Midbrain (tissue), 1 donor: ENCODE measurements at regions not wholly inside any gene's neighbourhood (a gene's known extent, or its start where the extent isn't known, plus 50 kb on each side); places are given as distances from the start of the nearest gene placed in this dataset.

Experiments
- DNase-seq: peaks from one replicate; lab custom pipeline; 2025; lab: John Stamatoyannopoulos, UW

DNA sequence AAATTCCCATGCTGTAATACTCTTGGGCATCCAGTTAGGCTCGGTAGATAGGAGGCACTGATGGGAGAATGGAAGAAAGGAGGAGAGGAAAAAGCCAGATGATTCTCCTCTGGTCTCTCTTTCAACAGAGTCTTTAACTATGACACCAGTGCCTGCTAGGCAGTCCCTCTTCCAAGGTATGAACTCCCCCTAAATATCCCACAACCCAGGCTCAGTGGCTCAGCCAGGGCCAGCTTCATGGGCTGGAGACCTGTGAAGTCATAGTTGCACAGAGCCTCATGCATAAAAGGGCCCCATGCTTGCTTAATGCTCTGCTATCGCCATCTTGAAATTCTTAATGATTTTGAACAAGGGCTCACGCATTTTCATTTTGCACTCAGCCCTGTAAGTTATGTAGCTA is 869.2 kb upstream of the GCFC2 start:
- no peak for DNase-seq

DNA sequence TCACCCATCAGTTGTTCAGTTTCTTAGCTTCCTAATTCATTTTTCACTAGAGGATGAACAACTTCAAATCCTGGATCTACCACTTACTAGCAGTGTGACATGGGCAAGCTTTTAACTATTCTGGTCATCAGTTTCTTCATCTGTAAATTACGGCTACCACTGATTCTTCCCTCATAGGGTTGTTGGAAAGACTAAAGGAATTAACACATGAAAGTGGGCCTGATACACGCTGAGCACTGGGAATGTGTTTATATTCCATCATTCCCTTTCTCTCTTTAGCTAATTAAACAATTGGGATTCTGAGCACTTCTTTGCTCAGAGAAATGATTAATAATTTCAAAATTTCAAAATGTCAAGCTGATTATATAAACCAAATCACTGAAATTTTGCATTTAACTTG is 862.3 kb upstream of the GCFC2 start:
- DNase-seq = no peak

DNA sequence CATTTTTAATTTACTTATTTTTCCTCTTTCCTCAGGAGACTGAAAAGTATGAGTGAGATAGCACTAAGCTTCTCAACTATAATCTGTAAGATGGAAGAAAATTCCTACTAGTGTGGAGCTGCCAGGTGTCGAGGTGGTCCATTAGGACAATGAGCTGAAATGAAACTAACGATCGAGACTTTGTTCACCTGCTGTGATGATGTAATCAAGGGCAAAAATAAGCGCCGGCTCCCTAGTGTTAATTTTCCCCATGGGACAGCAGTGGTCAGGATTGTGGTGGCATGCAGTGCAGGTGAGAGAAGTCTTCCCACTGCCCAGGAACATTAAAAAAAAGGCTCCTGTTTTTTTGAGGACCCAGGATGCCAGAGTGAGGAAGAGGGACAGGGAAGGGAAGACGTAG is 859.1 kb upstream of the GCFC2 start:
- DNase-seq = no peak

DNA sequence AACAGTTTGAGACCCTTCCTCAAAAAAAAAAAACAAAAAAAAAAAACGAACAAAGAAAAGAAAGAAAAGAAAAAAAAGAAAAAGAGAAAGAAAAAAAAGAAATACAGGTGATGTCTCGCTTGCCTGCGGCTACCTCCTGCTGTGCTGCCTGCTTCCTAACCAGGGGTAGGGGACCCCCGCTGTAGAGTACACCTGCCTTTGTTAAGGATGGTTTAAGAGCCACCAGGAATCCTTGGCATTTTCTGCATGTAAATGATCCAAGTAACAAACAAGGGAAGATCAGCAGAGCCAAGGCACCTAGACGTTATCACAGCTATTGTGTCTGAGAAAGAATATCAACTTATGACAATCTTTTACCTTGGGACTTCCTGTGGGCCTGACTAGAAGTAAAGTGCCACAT is 856.8 kb upstream of the GCFC2 start:
- DNase-seq = no peak

DNA sequence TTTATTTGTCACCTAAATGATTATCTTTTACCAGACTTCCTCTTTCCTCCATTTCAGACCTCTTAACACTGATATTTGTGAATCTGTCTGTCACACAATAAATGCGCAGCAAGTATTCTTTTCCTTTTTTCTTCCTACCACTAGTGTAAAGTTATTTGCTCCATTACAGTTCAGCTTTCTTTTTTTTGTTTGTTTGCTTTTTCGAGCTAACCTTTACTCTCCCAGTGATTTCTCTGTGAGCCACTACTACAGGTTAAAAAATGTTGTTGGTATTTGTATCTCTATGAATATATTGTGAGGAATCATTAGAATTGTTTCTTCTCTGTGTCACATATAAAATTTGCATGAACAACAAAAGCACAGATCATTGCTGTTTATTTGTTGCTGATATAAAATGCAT is 854.0 kb upstream of the GCFC2 start:
- DNase-seq = no peak

DNA sequence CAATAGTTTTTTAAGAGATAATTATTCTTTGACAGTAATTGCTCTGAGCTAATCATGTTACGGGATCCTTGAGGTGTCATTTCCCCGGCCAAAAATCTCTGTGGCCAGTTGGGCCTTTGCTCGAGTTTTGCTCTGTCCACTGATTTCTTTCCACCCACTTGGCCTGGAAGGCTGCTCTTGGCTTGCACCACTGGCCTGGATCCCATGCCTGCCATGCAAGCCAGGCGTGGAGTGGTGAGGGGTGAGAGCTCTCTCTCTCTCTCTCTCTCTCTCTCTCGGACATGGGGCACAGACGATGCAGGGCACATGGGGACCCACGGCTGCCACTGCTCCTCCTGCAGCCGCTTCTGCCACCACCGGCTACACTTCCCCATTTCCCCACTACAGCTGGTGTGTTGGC is 853.0 kb upstream of the GCFC2 start:
- peak; percentile 6 for DNase-seq

DNA sequence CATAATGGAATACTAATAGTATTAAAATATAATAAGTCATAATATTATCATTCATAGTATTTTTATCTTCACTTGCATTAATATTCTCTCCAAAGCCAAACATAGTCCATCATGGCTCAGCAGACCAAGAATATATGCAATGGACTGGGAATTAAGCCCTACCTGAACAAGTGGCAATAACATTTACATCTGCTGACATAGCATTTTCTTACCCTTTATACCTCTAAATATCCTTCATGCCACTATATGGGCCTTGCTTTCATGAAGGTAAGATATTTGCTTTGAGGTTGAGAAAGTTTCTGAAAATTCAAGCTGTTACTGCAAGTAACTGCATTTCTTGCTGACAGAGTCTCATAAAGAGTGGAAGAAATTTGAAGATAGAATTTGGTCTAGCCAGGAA is 847.4 kb upstream of the GCFC2 start:
- DNase-seq = no peak

DNA sequence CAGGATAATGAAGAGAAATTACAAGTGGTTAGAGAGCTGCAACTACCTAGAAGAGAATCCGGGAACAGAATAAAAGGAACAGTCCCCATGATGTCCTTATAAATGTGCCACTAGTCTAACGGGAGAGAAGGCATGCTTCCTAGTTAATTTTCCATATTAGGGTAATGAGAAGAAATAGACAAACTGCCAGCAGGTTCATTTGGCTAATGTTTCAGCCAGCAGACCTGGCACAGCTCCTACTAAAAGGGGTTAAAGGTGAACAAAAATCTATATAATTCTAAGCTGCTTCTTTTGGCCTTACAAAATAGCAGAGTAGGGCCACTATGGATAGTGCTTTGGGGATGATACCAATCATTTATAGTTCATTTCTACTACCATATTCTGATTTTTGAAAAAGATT is 845.3 kb upstream of the GCFC2 start:
- DNase-seq = no peak

DNA sequence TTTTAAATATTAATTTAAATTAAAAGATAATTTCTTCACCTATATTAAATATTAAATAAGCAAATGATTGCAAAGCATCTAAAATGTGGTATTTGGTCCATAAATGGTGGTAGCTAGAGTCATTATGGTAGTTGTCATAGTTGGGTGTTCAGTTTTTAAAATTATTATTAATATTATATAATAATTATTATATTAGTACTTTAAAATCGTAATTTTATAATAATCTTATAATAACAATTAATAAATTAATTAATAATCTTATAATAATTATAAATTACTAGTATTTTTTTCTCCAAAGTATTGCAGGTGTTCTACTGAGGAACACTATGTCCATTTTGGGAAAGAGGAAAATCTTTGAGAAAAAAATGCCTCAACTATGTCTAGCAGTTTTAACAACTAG is 835.5 kb upstream of the GCFC2 start:
- DNase-seq = no peak

DNA sequence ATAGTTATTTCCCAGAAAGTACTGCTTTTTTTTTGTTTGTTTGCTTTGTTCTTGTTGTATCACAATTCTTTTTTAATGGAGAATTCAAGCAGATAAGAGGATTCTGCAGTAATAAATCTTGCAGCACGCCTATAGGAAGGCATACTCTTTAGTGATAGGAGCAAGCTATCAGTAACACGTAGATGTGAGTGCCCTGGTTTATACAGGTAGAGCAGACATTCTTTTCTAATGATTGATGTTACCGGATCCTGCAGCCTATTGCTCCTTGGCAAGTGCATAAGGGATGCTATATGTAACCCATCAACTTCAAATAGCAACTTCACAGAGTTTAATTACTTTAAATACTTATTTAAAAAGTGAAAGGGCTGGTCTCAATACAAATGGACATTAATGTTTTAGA is 834.2 kb upstream of the GCFC2 start:
- DNase-seq = no peak

DNA sequence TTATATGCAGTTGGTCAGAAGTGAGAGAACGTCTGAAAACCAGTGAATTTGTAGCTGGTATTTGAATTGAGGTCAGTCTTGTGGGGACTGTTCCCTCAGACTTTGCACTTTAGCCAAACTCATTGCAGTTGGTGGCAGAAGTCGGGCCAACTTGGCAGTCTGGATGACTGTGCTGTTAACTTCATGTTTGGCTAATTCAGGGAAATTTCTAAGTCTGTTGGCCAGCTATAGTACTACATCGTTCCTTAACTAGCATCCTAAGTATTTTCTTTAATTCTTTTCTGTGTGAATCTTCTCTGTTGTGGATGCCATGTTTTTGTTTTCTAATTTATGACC is 806.8 kb upstream of the GCFC2 start:
- DNase-seq = no peak

DNA sequence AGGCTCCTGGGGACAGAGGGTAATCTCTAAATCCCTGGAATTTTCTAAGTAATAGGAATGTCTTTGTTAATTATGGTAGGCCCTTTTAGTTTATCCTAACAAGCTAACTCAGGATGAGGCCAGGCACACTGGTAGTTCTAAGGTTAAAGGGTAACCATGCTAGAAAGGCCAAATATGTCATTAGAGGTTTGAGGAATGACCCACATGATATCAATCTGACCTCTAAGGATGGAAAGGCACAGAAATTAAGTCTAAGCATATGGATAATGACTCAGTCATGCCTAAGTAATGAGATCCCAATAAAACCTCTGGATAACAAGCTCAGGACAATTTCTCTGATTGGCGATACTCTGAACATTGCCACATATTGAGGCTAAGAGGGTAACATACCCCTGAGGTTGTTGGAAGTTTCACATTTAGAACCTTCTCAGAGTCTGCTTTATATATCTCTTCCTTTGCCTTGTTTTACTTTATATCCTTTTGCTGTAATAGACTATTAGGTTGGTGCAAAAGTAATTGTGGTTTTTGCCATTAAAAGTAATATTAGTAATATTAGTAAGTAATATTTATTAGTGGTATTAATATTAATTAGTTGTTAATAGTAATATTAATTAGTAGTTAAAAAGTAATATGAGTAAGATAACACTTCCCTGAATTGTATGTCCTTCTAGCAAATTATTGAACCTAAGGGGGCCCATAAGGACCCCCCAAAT is 806.3 kb upstream of the GCFC2 start:
- no peak for DNase-seq

DNA sequence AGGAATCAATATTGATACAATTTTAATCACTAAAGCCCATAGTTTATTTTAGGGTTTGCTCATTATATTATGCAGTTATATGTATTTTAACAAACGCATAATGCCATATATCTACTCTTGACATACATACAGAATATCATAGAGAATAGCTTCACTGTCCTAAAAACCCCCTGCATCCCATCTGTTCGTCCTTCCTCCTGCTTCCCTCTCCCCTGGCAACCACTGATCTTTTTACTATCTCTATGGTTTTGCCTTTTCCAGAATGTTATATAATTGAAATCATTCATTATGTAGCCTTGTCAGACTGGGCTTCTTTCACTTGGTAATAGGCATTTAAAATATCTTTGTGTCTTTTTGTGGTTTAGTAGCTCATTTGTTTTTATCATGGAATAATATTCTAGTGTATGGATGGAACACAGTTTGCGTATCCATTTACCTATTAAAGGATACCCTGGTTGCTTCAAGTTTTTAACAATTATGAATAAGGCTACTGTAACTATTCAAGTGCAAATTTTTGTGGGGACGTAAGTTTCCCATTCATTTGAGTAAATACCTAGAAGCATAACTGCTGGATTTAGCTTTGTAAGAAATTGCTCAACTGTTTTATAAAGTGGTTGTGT is 801.6 kb upstream of the GCFC2 start:
- DNase-seq = no peak

DNA sequence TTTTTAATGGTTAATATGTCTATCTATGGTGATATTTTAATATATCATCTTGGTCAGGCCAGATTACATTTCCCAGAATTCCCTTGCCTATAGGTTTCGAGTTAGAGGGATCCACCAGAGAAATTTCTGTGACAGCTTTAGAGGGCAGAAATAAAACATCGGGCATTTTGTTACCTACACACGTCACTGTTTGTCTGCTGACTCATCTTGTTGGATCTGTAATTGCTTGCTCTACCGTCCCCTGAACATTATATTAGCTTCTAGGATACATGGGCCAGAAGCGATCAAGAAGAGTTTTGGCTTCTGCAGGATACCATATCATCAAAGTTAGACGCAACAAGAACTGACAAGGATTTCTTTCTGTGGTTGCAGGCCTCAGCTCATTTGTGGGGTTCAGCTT is 795.8 kb upstream of the GCFC2 start:
- DNase-seq = no peak

DNA sequence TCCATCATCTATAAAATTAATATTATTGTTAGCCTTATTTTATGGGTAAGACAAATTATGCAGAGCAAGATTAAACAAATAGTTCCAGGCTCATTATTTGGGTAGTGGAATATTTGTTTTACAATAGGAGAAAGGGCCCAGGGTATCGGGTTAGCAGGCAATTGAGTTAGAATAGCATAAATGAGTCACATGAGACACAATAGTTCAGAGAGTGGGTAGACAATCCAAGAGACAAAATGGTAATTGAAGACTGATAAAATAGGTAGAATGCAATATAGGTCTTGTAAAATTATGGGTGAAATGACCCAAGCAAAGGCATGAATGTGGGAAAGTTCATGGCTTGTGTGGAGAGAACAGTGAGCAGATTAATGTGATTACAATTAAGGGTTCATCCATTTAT is 790.9 kb upstream of the GCFC2 start:
- DNase-seq = no peak

DNA sequence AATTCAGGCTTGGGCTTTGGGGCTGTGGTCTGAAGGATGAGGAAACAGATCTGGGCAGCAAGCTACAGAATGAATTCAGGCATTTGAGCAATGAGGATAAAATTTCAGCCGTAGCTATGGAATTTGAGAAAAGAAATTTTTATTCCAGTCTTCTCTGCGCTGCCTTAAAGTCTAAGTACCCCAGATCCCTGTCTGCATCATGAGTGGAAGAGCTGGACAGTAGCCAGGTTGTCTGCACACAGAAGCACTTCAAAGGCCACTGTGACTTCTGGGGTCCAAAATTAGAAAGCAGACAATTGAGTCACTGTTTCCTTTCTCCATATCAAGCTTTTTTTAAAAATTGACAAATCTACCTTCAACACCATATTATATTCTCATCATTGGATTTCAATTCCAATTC is 787.6 kb upstream of the GCFC2 start:
- no peak for DNase-seq

DNA sequence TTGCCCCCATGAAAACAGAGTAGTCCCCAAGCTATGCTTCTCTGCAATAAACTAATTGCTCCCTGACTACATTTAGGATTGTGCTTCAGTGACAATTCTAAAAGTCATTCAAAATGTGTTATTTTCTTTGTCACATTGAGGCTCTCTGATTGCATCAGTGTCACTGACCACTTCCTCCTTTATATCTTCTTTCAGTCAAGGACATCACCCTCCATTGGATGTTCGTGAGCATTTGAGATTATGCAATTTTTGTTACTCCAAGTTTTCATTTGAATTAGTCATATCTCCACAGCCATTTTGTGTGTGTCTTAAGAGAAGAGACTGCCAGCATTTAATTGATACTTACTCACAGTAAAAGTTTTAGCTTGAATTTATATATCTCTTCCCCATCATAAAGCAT is 780.8 kb upstream of the GCFC2 start:
- no peak for DNase-seq

DNA sequence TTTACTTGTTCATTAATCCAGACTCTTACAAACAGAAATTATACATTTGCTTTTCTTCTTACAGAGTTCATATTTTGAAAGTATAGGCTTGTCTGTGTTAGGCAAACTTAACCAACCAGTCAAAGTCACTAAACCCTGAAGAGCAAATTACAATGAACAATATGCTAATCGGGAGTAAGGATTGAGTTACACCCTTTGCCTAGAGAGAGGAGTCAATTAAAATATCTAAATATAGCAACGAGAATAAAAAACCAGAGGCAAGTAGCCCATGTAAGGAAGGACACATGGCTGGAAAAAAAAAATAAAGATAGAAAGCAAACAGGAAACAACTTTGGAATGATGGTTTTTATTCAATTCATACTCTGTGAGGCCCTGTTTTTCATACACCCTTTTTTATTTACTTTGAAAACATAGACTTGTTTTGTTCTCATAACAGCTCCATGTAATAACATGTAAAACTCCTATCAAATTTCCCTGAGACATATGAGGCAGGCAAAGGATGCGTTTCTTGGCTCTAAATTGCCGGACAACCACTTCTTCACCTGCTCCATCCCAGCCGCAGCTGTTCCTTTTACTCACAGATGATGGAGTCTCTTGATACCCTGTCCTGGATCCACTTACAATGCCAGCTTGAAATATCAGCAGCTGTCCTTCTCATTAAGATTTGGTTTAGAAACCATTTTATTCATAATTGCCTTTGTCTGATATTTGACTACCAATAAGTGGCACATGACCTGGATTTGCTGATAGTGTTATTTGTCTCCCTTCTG is 767.7 kb upstream of the GCFC2 start:
- no peak for DNase-seq

DNA sequence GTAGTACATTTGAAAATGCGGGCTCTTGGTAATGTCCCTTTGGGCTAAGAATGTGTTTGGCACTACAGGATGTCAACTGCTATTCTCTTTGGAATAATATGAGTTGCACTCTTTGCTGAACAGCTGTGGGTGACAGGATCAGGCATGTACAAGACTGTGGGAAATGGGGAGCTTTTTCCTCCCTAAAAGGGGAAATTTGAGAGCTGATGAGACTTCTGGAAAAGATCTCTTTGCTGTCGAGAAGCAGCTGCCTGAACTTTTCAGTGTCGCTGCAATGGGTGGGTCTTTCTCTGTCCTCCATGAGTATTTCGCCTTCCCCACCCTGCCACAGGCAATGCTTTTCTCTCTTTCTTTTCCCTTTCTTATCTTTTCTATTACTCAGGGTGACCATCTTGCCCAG is 762.2 kb upstream of the GCFC2 start:
- DNase-seq = no peak

DNA sequence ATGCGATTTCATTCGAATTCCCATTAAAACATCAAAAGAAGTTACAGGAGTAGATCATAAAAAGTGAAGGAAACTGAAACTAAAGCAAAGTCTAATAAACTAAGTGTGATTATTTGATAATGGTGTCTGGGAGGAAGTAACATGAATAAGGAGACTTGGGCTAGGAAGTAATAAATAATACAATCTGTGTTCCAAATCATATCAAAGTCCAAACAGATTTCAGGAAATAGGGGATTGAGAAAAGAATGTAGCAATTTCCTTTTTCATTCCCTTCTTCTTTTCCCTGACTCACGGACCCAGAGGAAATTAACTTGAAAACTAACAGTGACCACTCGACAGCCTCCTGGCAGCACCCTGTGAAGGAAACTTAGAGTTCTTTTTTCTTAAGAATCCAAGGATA is 758.4 kb upstream of the GCFC2 start:
- DNase-seq = no peak

DNA sequence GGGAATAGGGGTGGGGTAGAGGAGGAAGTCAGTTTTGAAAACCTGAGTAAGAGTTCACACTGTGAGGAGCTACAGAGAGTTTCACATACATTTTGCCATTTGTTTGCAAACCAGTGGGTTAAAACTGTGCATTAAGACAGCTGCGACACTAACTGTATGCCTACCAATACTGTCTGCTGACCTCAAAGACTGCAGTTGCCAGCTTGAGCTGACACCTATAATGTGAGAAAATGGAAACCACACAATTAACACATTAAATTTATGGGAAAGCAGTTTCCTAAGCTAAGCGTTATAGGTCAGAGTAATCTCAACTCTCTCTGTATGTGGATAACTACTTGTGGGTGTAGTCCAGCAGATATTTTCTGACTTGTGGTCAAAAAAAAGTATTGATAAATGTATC is 756.6 kb upstream of the GCFC2 start:
- no peak for DNase-seq

DNA sequence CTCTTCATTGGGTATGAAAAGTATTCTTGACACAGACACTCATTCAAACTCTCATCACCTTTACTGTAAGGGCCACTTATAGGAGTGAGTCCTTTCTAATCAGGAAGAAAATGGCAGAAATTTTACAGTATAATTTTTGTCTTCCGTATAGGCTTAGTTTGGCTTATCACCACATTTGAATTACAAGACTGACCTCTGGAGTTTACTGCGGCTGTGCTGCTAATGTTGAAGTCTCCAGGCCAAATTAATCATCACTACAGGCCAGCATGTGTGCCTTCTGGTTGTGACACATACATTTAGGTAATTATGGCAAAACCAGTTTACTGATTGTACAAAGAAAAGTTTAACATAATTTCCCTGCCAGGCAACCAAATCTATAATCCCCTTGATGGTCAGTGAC is 753.6 kb upstream of the GCFC2 start:
- DNase-seq = no peak

DNA sequence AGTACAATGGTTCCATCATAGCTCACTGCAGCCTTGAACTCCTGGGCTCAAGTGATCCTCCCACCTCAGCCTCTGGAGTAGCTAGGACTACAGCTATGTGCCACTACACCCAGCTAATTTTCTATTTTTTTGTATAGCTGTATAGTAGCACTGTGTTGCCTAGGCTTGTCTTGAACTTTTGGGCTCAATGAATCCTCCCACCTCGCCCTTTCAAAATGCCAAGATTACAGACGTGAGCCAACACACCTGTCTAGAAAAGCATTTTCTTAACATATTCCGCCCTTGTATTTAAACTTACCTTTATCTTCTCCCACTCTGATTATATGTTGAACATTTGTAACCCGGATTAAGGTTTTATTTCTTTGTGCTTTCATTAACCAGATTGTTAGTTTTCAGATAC is 750.7 kb upstream of the GCFC2 start:
- DNase-seq = no peak

DNA sequence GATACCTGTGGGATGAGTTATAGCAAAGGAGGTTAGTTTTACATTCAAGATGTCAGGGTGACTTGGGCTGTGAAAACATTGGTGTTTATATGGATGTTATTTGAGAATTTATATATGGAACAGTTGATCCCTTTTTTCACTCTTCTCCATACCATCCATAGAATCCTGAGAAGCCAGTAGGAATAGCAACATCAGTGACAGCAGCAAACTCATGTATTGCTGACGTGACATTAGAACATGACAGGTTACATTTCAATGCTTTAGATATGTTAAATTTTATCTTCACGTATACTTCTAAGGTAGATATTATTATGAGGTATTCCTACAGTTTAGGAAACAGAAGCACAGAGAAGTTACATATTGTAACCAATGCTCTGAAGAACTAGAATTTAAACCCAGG is 745.2 kb upstream of the GCFC2 start:
- no peak for DNase-seq
